ENCODE measurements at regions not wholly inside any gene's neighbourhood (a gene's known extent, or its start where the extent isn't known, plus 50 kb on each side); places are given as distances from the start of the nearest gene placed in this dataset.

DNA sequence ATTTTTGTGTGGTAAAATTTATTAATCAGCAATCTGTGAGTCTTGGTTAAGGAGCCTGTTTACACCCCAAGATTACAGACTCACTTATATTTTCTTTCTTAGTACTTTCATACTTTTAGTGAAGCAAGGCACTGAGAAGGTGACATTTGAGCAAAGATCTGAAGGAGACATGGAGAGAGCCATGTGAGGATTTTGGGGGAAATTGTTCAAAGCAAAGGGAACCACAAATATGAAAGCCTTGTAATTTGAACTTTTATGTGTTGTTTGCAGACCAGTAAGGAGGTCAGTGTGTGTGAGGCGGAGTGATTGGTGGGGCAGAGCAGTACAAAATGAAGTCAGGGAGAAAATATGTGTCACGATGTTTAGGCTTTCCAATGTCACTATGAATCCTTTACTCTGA, 140.7 kb upstream of the KLF12 start:
- TF ChIP-seq, protein P1, sequence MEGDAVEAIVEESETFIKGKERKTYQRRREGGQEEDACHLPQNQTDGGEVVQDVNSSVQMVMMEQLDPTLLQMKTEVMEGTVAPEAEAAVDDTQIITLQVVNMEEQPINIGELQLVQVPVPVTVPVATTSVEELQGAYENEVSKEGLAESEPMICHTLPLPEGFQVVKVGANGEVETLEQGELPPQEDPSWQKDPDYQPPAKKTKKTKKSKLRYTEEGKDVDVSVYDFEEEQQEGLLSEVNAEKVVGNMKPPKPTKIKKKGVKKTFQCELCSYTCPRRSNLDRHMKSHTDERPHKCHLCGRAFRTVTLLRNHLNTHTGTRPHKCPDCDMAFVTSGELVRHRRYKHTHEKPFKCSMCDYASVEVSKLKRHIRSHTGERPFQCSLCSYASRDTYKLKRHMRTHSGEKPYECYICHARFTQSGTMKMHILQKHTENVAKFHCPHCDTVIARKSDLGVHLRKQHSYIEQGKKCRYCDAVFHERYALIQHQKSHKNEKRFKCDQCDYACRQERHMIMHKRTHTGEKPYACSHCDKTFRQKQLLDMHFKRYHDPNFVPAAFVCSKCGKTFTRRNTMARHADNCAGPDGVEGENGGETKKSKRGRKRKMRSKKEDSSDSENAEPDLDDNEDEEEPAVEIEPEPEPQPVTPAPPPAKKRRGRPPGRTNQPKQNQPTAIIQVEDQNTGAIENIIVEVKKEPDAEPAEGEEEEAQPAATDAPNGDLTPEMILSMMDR (IDR thresholded peaks at IDR 0.05; ENCODE audit: poor library complexity), result no peak
- TF ChIP-seq EZH2 (IDR thresholded peaks at IDR 0.05; ENCODE audit: borderline replicate concordance), result no peak
